Bronchial epithelial cell (primary cell): ENCODE measurements at regions not wholly inside any gene's neighbourhood (a gene's known extent, or its start where the extent isn't known, plus 50 kb on each side); places are given as distances from the start of the nearest gene placed in this dataset.
"Not testable (repeated sequence)": the region's sequence is repeated elsewhere in the genome, so short reads cannot be mapped to it uniquely, and the experiment has no call there.

Experiments
- DNase-seq: peaks from one replicate; pipeline ENCODE4 v3.0.0-alpha.2; 2010; ENCODE audit warnings: low read depth
- FAIRE-seq: peaks from 2 replicates; lab custom pipeline; 2011; peaks lifted over from hg19 to GRCh38; lab: Jason Lieb, UNC
- H3K27me3 ChIP-seq: 2 replicates; pipeline ENCODE4 v1.5.1; 2011; ENCODE audit warnings: low read length; ENCODE audit not compliant: control insufficient read depth, insufficient read depth
- H3K36me3 ChIP-seq: 2 replicates; pipeline ENCODE4 v1.5.1; 2011; ENCODE audit warnings: low read length; ENCODE audit not compliant: control insufficient read depth, insufficient read depth
- H3K4me3 ChIP-seq: 2 replicates; pipeline ENCODE4 v1.5.1; 2011; ENCODE audit warnings: mild to moderate bottlenecking, low read depth, low read length, control low read depth
- CTCF ChIP-seq: IDR thresholded peaks from 2 replicates; pipeline ENCODE4 v1.5.1; 2011; ENCODE audit warnings: mild to moderate bottlenecking, moderate library complexity, low read length, control low read depth, inconsistent platforms; ENCODE audit not compliant: insufficient read depth, severe bottlenecking

GRCh38 chr6:150306290-150306689 is 62.5 kb upstream of the IYD start:
- DNase-seq: no peak
- no peaks in the 10 kb centered on the region for H3K27me3 ChIP-seq
- no peak overlapping the region for H3K4me3 ChIP-seq
- no peak for TF ChIP-seq CTCF
- no peaks in the 10 kb centered on the region for H3K36me3 ChIP-seq
- FAIRE-seq: no peak

DNA sequence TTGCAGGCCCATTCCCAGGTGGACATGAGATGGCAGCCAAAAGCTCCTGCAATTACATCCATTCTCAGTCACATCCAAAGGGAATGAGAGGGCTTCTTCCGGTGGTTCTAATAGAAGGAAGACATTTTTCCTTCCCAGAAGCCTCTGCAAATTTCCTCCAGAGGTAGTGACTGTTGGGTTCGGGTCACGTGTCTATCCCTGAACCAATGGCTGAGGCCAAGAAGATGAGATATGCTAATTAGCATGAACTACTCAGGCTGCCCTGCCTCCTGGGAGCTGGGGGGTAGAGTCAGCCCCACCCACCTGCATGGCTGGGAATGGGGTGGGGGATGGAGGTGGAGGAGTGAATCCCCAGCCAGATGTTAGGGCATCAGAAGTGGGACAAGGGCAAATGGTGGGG is 61.3 kb upstream of the IYD start:
- Histone ChIP-seq H3K4me3 (no peak overlapping the region), H3K36me3 (no peaks in the 10 kb centered on the region), H3K27me3 (no peaks in the 10 kb centered on the region)
- peak; percentile 28 for FAIRE-seq
- no peak for DNase-seq
- TF ChIP-seq CTCF: no peak

DNA sequence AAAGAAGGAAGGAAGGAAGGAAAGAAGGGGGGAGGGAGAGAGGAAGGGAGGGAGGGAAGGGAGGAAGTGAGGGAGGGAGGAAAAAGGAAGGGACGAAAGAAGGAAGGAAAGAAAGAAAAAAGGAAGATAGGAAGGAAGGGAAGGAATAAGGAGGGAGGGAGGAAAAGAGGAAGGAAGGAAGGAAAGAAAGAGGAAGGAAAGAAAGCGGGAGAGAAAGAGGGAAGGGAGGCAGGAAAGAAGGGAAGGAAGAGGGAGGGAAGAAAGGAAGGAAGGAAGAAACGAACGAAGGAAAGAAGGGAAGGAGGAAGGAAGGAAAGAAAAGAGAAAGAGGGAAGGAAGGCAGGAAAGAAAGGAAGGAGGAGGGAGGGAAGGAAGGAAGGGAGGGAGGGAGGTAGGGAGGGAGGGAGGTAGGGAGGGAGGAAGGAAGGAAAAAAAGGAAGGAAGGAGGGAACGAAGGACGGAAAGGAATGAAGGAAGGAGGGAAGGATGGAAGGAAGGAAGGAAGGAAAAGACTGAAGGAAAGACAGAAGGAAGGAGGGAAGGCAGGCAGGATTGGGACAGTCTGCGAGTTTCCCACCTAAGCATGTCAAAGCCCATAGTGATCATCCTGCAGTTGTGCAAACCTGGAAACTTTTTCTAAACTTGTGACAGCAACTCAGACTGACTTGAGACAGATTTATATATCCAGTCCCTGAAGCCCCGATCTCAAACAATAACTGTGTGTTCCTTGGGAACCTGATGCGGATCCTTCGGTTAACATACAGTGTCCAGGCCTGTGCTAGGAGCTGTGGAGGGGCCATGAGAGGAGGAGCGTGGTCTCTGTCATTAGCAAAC is 59.8 kb upstream of the IYD start:
- no peak for FAIRE-seq
- Histone ChIP-seq H3K36me3 (no peaks in the 10 kb centered on the region), H3K4me3 (no peak overlapping the region), H3K27me3 (no peaks in the 10 kb centered on the region)
- no peak for TF ChIP-seq CTCF
- no peak for DNase-seq

- Histone ChIP-seq H3K4me3 (no peak overlapping the region), H3K27me3 (no peaks in the 10 kb centered on the region), H3K36me3 (no peaks in the 10 kb centered on the region)
- no peak for TF ChIP-seq CTCF
- no peak for FAIRE-seq
- peak; percentile 33 for DNase-seq
Measured at GRCh38 chr6:150310539-150310938, 58.3 kb upstream of the IYD start.

DNA sequence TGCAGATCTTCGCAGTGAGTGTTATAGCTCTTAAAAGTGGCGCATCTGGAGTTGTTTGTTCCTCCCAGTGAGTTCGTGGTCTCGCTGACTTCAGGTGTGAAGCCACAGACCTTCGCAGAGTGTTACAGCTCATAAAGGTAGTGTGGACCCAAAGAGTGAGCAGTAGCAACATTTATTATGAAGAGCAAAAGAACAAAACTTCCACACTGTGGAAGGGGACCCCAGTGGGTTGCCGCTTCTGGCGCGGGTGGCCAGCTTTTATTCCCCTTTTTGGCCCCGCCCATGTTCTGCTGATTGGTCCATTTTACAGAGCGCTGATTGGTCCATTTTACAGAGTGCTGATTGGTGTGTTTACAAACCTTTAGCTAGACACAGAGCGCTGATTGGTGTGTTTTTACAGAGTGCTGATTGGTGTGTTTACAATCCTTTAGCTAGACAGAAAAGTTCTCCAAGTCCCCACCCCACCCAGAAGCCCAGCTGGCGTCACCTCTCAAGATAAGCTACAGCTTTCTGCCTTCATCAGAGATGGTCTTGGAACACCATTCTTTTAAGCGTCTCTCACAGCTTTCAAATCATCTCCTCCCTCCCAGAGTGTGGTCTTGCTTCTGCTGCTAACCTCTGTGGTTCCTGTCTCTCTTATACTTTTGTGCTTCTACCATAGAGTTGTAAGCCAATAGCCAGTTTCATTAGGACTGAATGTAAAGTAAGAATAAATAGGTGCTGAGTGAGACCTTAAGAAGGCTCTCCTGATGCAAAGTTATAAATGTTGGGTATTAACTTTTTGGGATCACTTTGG is 57.5 kb upstream of the IYD start:
- not testable (repeated sequence) for H3K27me3 ChIP-seq, H3K36me3 ChIP-seq, H3K4me3 ChIP-seq, FAIRE-seq, DNase-seq

DNA sequence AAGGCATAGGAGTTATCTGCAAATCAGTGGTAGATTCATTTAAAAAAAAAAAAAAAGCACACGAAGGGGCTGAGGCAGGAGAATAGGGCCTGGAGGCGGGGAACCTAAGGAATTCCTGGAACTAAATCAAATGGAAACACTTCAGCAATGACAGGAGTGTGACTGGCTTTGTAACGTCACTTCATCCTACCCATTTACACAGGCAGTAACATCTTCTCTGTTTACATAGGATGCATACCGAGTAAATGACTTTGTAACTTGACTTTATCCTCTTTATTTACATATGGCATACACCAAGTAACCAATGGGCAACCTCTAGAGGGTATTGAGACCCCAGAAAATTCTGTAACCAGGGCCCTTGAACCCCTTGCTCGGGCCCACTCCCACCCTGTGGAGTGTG is 56.4 kb upstream of the IYD start:
- no peak overlapping the region for H3K4me3 ChIP-seq
- peak; percentile 81 for DNase-seq
- no peak for TF ChIP-seq CTCF
- FAIRE-seq: no peak
- no peaks in the 10 kb centered on the region for H3K27me3 ChIP-seq
- no peaks in the 10 kb centered on the region for H3K36me3 ChIP-seq
